TTC549 (cell line): ENCODE measurements at regions not wholly inside any gene's neighbourhood (a gene's known extent, or its start where the extent isn't known, plus 50 kb on each side); places are given as distances from the start of the nearest gene placed in this dataset.
"Not testable (repeated sequence)": the region's sequence is repeated elsewhere in the genome, so short reads cannot be mapped to it uniquely, and the experiment has no call there.

Experiments
- FAIRE-seq: peaks from 2 replicates; lab custom pipeline; 2012; peaks lifted over from hg19 to GRCh38; lab: Jason Lieb, UNC

GRCh38 chr5:156076912-156077311, 250.1 kb upstream of the SGCD start:
- no peak for FAIRE-seq

GRCh38 chr5:156087577-156088110, 239.3 kb upstream of the SGCD start:
- FAIRE-seq: no peak

- FAIRE-seq: not testable (repeated sequence)
Measured at GRCh38 chr5:156089955-156090940, 236.7 kb upstream of the SGCD start.

- no peak for FAIRE-seq
Measured at GRCh38 chr5:156093024-156093423, 233.9 kb upstream of the SGCD start.

- FAIRE-seq: no peak
Measured at GRCh38 chr5:156094001-156094400, 233.0 kb upstream of the SGCD start.

GRCh38 chr5:156095709-156096241, 231.2 kb upstream of the SGCD start:
- no peak for FAIRE-seq

- no peak for FAIRE-seq
Measured at GRCh38 chr5:156096259-156096658, 230.7 kb upstream of the SGCD start.

- FAIRE-seq: no peak
Measured at GRCh38 chr5:156103155-156103885, 223.6 kb upstream of the SGCD start.

- FAIRE-seq: no peak
Measured at GRCh38 chr5:156109317-156110023, 217.5 kb upstream of the SGCD start.

- FAIRE-seq: no peak
Measured at GRCh38 chr5:156119692-156120091, 207.3 kb upstream of the SGCD start.

GRCh38 chr5:156120777-156121176, 206.2 kb upstream of the SGCD start:
- FAIRE-seq: no peak

- no peak for FAIRE-seq
Measured at GRCh38 chr5:156121234-156121633, 205.7 kb upstream of the SGCD start.

- no peak for FAIRE-seq
Measured at GRCh38 chr5:156121882-156122281, 205.1 kb upstream of the SGCD start.

- FAIRE-seq: no peak
Measured at GRCh38 chr5:156124708-156125107, 202.3 kb upstream of the SGCD start.

- no peak for FAIRE-seq
Measured at GRCh38 chr5:156125118-156125517, 201.8 kb upstream of the SGCD start.

GRCh38 chr5:156126716-156127115, 200.2 kb upstream of the SGCD start:
- no peak for FAIRE-seq

GRCh38 chr5:156128026-156128425, 198.9 kb upstream of the SGCD start:
- FAIRE-seq: no peak

- FAIRE-seq: no peak
Measured at GRCh38 chr5:156134216-156134615, 192.7 kb upstream of the SGCD start.

GRCh38 chr5:156135531-156135930, 191.4 kb upstream of the SGCD start:
- no peak for FAIRE-seq

GRCh38 chr5:156137071-156137869, 189.7 kb upstream of the SGCD start:
- no peak for FAIRE-seq

- no peak for FAIRE-seq
Measured at GRCh38 chr5:156142867-156143266, 184.1 kb upstream of the SGCD start.
